GM19463 (cell line): ENCODE measurements at regions not wholly inside any gene's neighbourhood (a gene's known extent, or its start where the extent isn't known, plus 50 kb on each side); places are given as distances from the start of the nearest gene placed in this dataset.
"Not testable (repeated sequence)": the region's sequence is repeated elsewhere in the genome, so short reads cannot be mapped to it uniquely, and the experiment has no call there.

ENCODE experiments used
- ATAC-seq: cut with Tn5 transposase; IDR thresholded peaks from one replicate; pipeline ENCODE4 v1.9.1; 2021; ENCODE audit warnings: mild to moderate bottlenecking, moderate library complexity; ENCODE audit not compliant: unreplicated experiment

- no peak for ATAC-seq
Observed at GRCh38 chr10:119996944-119997343, 104.4 kb downstream of the SEC23IP start.

- ATAC-seq: no peak
Observed at GRCh38 chr10:119997429-119997828, 104.9 kb downstream of the SEC23IP start.

- no peak for ATAC-seq
Observed at GRCh38 chr10:120002785-120003184, 110.3 kb downstream of the SEC23IP start.

- ATAC-seq: no peak
Observed at GRCh38 chr10:120005207-120006201, 113.0 kb downstream of the SEC23IP start.

GRCh38 chr10:120007261-120007660 lies 114.7 kb downstream of the SEC23IP start:
- ATAC-seq: no peak

GRCh38 chr10:120011359-120012130 lies 119.0 kb downstream of the SEC23IP start:
- ATAC-seq: no peak

GRCh38 chr10:120012131-120012400 lies 119.5 kb downstream of the SEC23IP start:
- no peak for ATAC-seq

GRCh38 chr10:120012566-120012965 lies 120.0 kb downstream of the SEC23IP start:
- ATAC-seq: no peak

GRCh38 chr10:120014031-120014430 lies 121.5 kb downstream of the SEC23IP start:
- no peak for ATAC-seq

- ATAC-seq: no peak
Observed at GRCh38 chr10:120015064-120015463, 122.5 kb downstream of the SEC23IP start.

- no peak for ATAC-seq
Observed at GRCh38 chr10:120016906-120017305, 124.4 kb downstream of the SEC23IP start.

GRCh38 chr10:120017733-120018417 lies 125.3 kb downstream of the SEC23IP start:
- no peak for ATAC-seq

- no peak for ATAC-seq
Observed at GRCh38 chr10:120018695-120019094, 126.2 kb downstream of the SEC23IP start.

GRCh38 chr10:120019568-120019967 lies 127.0 kb downstream of the SEC23IP start:
- no peak for ATAC-seq

GRCh38 chr10:120022357-120022756 lies 129.8 kb downstream of the SEC23IP start:
- no peak for ATAC-seq

GRCh38 chr10:120034236-120034635 lies 141.7 kb downstream of the SEC23IP start:
- no peak for ATAC-seq

GRCh38 chr10:120039046-120039445 lies 146.5 kb downstream of the SEC23IP start:
- ATAC-seq: no peak

- ATAC-seq: no peak
Observed at GRCh38 chr10:120039826-120040225, 147.3 kb downstream of the SEC23IP start.

- ATAC-seq: no peak
Observed at GRCh38 chr10:120041807-120042559, 149.5 kb downstream of the SEC23IP start.

GRCh38 chr10:120042705-120043104 lies 150.2 kb downstream of the SEC23IP start:
- ATAC-seq: no peak

GRCh38 chr10:120047373-120047772 lies 154.8 kb downstream of the SEC23IP start:
- not testable (repeated sequence) for ATAC-seq
